ENCODE measurements at regions not wholly inside any gene's neighbourhood (a gene's known extent, or its start where the extent isn't known, plus 50 kb on each side); places are given as distances from the start of the nearest gene placed in this dataset.
"Not testable (repeated sequence)": the region's sequence is repeated elsewhere in the genome, so short reads cannot be mapped to it uniquely, and the experiment has no call there.

DNA sequence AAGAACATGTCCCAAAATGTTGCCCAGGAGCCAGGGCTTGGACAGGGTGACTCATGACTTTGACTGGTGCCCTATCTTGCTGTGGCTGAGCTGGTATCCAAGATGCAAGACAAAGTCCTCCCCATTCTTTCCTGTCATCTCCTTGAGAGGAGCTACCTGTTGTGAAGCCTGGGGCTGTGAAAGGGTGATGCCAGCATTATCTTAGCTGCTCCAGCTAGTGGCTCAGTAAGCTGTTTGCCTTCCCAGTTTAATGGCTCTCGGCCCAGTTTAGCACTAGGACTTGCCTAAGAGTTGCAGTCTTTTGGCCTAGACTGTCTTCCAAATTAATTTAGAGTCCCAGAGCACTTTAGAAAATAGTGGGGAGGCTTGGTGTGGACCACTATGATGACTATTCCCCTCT is 424.3 kb upstream of the NRG3 start:
- no peak for DNase-seq
- ATAC-seq = no peak
- intact Hi-C loops (cut with DNase I, micrococcal nuclease) = no loop called here

DNA sequence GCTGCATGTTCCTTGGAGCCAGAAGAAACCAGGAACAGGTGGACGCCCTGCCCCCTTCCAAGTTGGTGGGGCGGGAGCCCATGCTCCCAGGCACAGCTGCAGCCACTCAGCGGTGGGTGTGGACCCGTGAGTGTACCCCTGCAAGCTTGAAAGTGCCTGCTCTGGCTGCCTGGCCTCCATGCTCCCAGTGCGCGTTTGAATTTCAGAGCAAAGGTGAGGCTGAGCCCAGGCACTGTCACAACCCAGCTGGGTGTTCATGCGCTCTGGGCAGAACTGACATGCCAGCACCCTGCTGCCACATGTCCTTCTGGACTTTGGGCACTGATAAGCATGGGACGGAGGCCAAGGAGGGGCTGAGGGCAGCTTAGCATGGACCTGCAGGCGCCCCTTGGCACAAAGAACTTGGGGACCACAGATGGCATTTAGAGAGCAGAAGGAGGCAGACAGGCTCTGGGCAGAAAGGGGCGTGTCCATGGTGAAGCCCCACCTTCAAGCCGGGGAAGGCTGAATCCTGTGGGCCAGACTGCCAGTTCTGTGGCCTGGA is 402.0 kb upstream of the NRG3 start:
- no peak for ATAC-seq
- no peak for DNase-seq
- intact Hi-C loops (cut with DNase I, micrococcal nuclease) = no loop called here

GRCh38 chr10:81473755-81474154 is 401.2 kb upstream of the NRG3 start:
- DNase-seq (no peak), ATAC-seq (no peak)
- intact Hi-C loops (cut with DNase I, micrococcal nuclease) = no loop called here

GRCh38 chr10:81479316-81479715 is 395.7 kb upstream of the NRG3 start:
- DNase-seq (no peak), ATAC-seq (no peak)
- intact Hi-C loops (cut with DNase I, micrococcal nuclease) = no loop called here

DNA sequence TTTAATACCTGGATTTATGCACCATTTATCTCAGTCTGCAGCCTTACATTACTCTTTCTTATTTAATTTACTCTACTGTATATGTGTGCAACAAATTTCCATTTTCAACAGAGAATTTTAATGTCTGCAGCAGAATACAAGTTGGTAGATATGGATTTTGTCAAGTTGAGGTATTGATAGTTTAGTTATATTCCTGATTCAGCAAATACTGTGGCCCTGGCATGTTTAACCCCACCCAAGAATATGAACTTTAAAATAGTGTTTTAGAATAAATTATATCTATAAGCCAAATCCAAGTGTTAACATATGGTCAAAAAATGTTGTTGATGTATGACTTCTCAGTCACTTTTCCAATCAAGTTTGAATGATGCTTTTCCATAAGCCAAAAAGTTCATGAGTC is 378.4 kb upstream of the NRG3 start:
- DNase-seq (no peak), ATAC-seq (no peak)
- intact Hi-C loops (cut with DNase I, micrococcal nuclease) = no loop called here

- intact Hi-C loops (cut with DNase I, micrococcal nuclease) = no loop called here
- ATAC-seq = no peak
Observed at GRCh38 chr10:81498011-81498551, 376.9 kb upstream of the NRG3 start.

GRCh38 chr10:81502677-81503359 is 372.2 kb upstream of the NRG3 start:
- intact Hi-C loops (cut with DNase I, micrococcal nuclease) = no loop called here
- ATAC-seq = no peak

More at GRCh38 chr10:81498011-81498551, 376.9 kb upstream of the NRG3 start:
- no peak for DNase-seq

DNA sequence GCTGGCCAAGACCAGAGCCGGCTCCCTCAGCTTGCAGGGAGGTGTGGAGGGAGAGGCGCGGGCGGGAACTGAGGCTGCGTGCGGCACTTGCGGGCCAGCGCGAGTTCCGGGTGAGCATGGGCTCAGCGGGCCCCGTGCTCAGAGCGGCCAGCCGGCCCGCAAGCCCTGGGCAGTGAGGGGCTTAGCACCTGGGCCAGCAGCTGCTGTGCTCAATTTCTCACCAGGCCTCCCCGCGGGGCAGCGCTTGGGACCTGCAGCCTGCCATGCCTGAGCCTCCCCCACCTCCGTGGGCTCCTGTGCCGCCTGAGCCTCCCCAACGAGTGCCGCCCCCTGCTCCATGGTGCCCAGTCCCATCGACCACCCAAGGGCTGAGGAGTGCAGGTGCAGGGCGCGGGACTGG is 369.2 kb upstream of the NRG3 start:
- ATAC-seq; intact Hi-C loops (cut with DNase I, micrococcal nuclease); DNase-seq: not testable (repeated sequence)

More at GRCh38 chr10:81502677-81503359, 372.2 kb upstream of the NRG3 start:
- no peak for DNase-seq

DNA sequence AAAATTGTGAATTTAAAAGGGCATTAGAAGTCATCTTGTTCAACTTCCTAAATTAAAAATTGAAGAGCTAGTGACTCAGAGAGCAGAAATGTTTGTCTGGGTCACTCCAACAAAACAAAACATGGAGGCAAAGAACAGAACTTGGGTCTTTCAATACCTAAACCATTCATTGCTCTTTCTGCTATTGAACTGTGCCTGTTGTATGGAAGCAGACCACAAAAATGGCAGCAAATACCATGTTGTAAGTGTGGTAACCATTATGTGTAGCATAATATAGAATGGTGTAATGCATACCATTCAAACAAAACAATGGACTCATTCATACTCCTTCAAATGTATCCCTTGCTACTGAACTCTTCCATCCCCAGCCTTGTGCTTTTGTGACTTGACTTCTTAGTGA is 360.2 kb upstream of the NRG3 start:
- intact Hi-C loops (cut with DNase I, micrococcal nuclease) = no loop called here
- DNase-seq = no peak
- ATAC-seq = no peak

- intact Hi-C loops (cut with DNase I, micrococcal nuclease) = no loop called here
- no peak for ATAC-seq
- DNase-seq = no peak
Observed at GRCh38 chr10:81520688-81521087, 354.3 kb upstream of the NRG3 start.

- intact Hi-C loops (cut with DNase I, micrococcal nuclease) = no loop called here
- DNase-seq = no peak
- ATAC-seq = no peak
Observed at GRCh38 chr10:81524467-81524866, 350.5 kb upstream of the NRG3 start.

- no peak for ATAC-seq
- intact Hi-C loops (cut with DNase I, micrococcal nuclease) = no loop called here
Observed at GRCh38 chr10:81532403-81532802, 342.6 kb upstream of the NRG3 start.

GRCh38 chr10:81534991-81535390 is 340.0 kb upstream of the NRG3 start:
- intact Hi-C loops (cut with DNase I, micrococcal nuclease) = no loop called here
- ATAC-seq (no peak), DNase-seq (no peak)

More at GRCh38 chr10:81532403-81532802, 342.6 kb upstream of the NRG3 start:
- no peak for DNase-seq

DNA sequence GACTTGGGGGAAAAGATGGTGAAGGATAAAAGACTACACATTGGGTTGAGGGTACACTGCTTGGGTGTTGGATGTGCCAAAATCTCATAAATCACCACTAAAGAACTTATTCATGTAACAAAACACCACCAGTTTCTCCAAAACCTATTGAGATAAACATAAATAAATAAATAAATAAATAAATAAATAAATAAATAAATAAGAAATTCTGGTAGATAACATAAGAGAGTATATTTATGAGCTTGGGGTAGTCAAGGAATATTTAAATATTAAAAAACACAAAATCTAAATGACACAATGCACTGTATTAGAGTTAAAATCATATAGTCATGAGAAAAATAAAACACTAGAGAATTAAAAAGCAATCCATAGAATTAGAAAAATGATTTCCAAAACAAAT is 333.5 kb upstream of the NRG3 start:
- intact Hi-C loops (cut with DNase I, micrococcal nuclease) = no loop called here
- ATAC-seq = no peak
- no peak for DNase-seq

DNA sequence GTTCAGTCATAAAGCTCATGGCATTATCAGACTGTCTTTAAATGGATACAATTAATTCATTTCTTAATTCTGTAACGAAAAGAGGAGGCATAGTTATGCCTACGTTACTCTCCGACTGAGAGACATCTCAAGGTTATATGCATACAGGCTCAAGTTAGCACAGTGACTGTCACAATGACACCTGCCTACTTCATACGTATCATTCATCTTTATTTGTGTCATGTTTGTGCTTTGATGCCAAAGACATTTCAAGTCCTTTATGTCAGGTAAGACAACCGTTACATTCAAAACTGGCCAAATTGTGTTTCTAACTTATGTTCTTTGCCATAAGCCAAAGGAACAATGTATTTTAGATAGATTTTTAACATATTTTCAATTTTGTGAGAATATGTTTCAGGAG is 328.8 kb upstream of the NRG3 start:
- DNase-seq (no peak), ATAC-seq (no peak)
- intact Hi-C loops (cut with DNase I, micrococcal nuclease) = no loop called here

- DNase-seq = no peak
- ATAC-seq = no peak
- intact Hi-C loops (cut with DNase I, micrococcal nuclease) = no loop called here
Observed at GRCh38 chr10:81548160-81548559, 326.8 kb upstream of the NRG3 start.

GRCh38 chr10:81564143-81564542 is 310.9 kb upstream of the NRG3 start:
- ATAC-seq = no peak
- intact Hi-C loops (cut with DNase I, micrococcal nuclease) = no loop called here
- no peak for DNase-seq

- intact Hi-C loops (cut with DNase I, micrococcal nuclease) = no loop called here
- no peak for ATAC-seq
- DNase-seq = no peak
Observed at GRCh38 chr10:81569488-81569887, 305.5 kb upstream of the NRG3 start.

DNA sequence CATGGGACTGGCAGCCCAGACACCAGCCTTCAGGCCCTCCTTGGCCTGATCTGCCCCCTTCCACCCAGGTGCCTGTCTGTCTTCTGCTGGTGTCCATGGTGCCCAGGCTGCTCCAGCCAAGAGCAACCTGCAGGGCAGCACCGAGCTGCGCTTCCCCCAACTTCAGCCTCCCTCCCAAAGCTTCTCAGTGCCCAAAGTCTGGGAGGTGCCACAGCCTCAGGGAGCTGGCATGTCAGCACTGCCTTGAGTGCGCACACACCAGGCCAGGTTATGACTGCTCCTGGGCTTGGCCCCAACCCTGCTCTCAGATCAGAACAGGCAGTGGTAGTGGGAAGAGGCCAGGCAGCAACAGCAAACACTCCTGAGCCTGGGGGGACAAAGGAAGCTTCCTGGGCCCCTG is 304.6 kb upstream of the NRG3 start:
- ATAC-seq (no peak), DNase-seq (no peak)
- intact Hi-C loops (cut with DNase I, micrococcal nuclease) = no loop called here

DNA sequence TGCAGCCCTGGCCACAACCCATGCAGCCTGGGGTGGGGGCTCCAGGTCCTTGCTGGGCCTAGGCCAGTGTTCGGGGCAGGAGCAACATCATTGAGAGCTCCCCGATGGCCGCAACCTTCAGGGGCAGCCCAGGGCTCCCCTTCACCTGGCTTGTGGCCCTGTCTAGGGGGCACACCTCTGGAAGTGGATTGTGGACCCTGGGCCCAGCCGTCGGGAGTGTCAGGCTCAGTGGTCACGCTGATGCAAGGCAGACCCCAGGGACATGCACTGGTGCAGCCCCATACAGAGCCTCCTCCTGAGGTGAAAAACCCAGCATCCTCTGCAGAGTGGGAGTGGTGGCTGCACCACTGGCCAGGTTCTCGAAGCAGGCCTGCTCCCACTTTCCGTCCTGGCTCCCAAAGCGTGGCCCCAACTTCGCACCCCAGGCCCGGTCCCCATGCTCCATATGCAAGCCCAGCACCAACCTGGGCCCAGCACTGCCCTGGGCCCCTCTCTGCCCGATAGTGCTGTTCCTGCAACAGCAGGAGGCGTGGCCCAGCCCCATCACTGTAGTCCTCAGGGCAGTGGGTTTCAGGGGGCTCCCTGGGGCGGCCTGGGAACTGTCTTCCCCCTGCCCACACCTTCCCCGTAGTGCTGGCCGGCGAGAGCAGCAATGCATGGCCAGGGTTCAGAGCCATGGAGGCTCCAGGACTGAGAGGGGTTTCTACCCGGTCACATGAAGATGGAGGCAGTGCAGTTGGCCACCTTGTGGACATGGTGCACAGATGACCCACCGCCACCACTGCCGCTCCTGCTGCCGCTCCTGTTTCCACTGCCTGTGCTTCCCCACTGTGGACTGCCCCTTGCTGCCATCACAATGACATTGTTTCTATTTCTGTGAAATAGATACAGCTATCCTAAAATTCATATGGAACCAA is 303.9 kb upstream of the NRG3 start:
- DNase-seq (no peak), ATAC-seq (no peak)
- intact Hi-C loops (cut with DNase I, micrococcal nuclease) = no loop called here
